Spinal cord (tissue), 9 donors: ENCODE measurements at regions not wholly inside any gene's neighbourhood (a gene's known extent, or its start where the extent isn't known, plus 50 kb on each side); places are given as distances from the start of the nearest gene placed in this dataset.
A peak's percentile ranks its signal among the peaks of the same experiment; 100 is the strongest.

ENCODE experiments used
- DNase-seq, 6 donors: peaks; one replicate each; pipeline versions ENCODE4 v3.0.0 to v3.0.0-alpha.2; 2013 to 2015; ENCODE audit warnings: low spot score in 6 of 6, low read depth in 4 of 6
- H3K27ac ChIP-seq: one replicate; pipeline ENCODE4 v1.5.1; 2013; ENCODE audit warnings: low read depth, low read length, control low read depth
- H3K27me3 ChIP-seq: one replicate; pipeline ENCODE4 v1.6.1; 2013; ENCODE audit warnings: low read length; ENCODE audit not compliant: control insufficient read depth, insufficient read depth
- H3K36me3 ChIP-seq: one replicate; pipeline ENCODE4 v1.6.1; 2013; ENCODE audit warnings: low read length; ENCODE audit not compliant: control insufficient read depth, insufficient read depth
- H3K4me1 ChIP-seq: one replicate; pipeline ENCODE4 v1.6.1; 2013; ENCODE audit warnings: low read length; ENCODE audit not compliant: control insufficient read depth, insufficient read depth
- H3K4me3 ChIP-seq: one replicate; pipeline ENCODE4 v1.5.1; 2013; ENCODE audit warnings: low read depth, low read length, control low read depth
- H3K9me3 ChIP-seq: one replicate; pipeline ENCODE4 v1.6.1; 2013; ENCODE audit warnings: low read length; ENCODE audit not compliant: control insufficient read depth, insufficient read depth
- WGBS: methylation state at CpG from one replicate; pipeline ENCODE4 v1.1.5; 2013; ENCODE audit warnings: missing lambda C conversion rate; ENCODE audit not compliant: insufficient coverage; 5-methylcytosine and 5-hydroxymethylcytosine counted together
- donor health status: healthy.

- no peak for DNase-seq
- no CpG with 5 or more reads among the region's 1 CpG for WGBS
- H3K27me3 ChIP-seq, result no peaks in the 10 kb centered on the region
- H3K4me3 ChIP-seq, result no peak overlapping the region
- H3K9me3 ChIP-seq, result no peaks in the 10 kb centered on the region
- no peaks in the 10 kb centered on the region for H3K4me1 ChIP-seq
- H3K27ac ChIP-seq, result no peak overlapping the region
- H3K36me3 ChIP-seq, result no peaks in the 10 kb centered on the region
These were observed 281.6 kb upstream of the RGS18 start for GRCh38 chr1:191876631-191877030.

- Histone ChIP-seq H3K9me3 (no peaks in the 10 kb centered on the region), H3K27me3 (no peaks in the 10 kb centered on the region), H3K27ac (no peak overlapping the region), H3K4me1 (no peaks in the 10 kb centered on the region), H3K36me3 (no peaks in the 10 kb centered on the region), H3K4me3 (no peak overlapping the region)
- no CpG with 5 or more reads among the region's 1 CpG for WGBS
- no peak for DNase-seq
These were observed 275.4 kb upstream of the RGS18 start for GRCh38 chr1:191882870-191883269.

GRCh38 chr1:191886977-191887376 is 271.3 kb upstream of the RGS18 start:
- no peaks in the 10 kb centered on the region for H3K27me3 ChIP-seq
- H3K9me3 ChIP-seq, result no peaks in the 10 kb centered on the region
- no peak overlapping the region for H3K4me3 ChIP-seq
- no peaks in the 10 kb centered on the region for H3K36me3 ChIP-seq
- no peak overlapping the region for H3K27ac ChIP-seq
- H3K4me1 ChIP-seq, result no peaks in the 10 kb centered on the region
- no peak for DNase-seq

GRCh38 chr1:191888996-191889622 is 269.2 kb upstream of the RGS18 start:
- H3K4me1 ChIP-seq, result no peaks in the 10 kb centered on the region
- H3K27ac ChIP-seq, result no peak overlapping the region
- H3K9me3 ChIP-seq, result no peaks in the 10 kb centered on the region
- peak in 1 of 6 donors; percentile 79 for DNase-seq
- WGBS, result 36% methylated on average over 2 of the region's 4 CpGs
- no peak overlapping the region for H3K4me3 ChIP-seq
- H3K27me3 ChIP-seq, result no peaks in the 10 kb centered on the region
- H3K36me3 ChIP-seq, result no peaks in the 10 kb centered on the region

- Histone ChIP-seq H3K27me3 (no peaks in the 10 kb centered on the region), H3K4me1 (no peaks in the 10 kb centered on the region), H3K4me3 (no peak overlapping the region), H3K9me3 (no peaks in the 10 kb centered on the region), H3K36me3 (no peaks in the 10 kb centered on the region), H3K27ac (no peak overlapping the region)
- no CpG with 5 or more reads among the region's 3 CpGs for WGBS
- DNase-seq, result no peak
These were observed 268.6 kb upstream of the RGS18 start for GRCh38 chr1:191889623-191890003.

GRCh38 chr1:191890433-191891088 is 267.7 kb upstream of the RGS18 start:
- H3K27ac ChIP-seq, result no peak overlapping the region
- no peak for DNase-seq
- H3K9me3 ChIP-seq, result no peaks in the 10 kb centered on the region
- H3K36me3 ChIP-seq, result no peaks in the 10 kb centered on the region
- H3K27me3 ChIP-seq, result no peaks in the 10 kb centered on the region
- H3K4me1 ChIP-seq, result no peaks in the 10 kb centered on the region
- 100% methylated on average over 1 of the region's 3 CpGs for WGBS
- H3K4me3 ChIP-seq, result no peak overlapping the region

GRCh38 chr1:191892716-191893115 is 265.5 kb upstream of the RGS18 start:
- Histone ChIP-seq H3K4me3 (no peak overlapping the region), H3K27me3 (no peaks in the 10 kb centered on the region), H3K36me3 (no peaks in the 10 kb centered on the region), H3K9me3 (no peaks in the 10 kb centered on the region), H3K4me1 (no peaks in the 10 kb centered on the region), H3K27ac (no peak overlapping the region)
- DNase-seq, result no peak

GRCh38 chr1:191895049-191895448 is 263.2 kb upstream of the RGS18 start:
- WGBS, result 80% methylated on average over 1 of the region's 2 CpGs
- Histone ChIP-seq H3K27ac (no peak overlapping the region), H3K27me3 (no peaks in the 10 kb centered on the region), H3K36me3 (no peaks in the 10 kb centered on the region), H3K4me1 (no peaks in the 10 kb centered on the region), H3K9me3 (no peaks in the 10 kb centered on the region), H3K4me3 (no peak overlapping the region)
- DNase-seq, result no peak

- no peak for DNase-seq
These were observed 262.7 kb upstream of the RGS18 start for GRCh38 chr1:191895462-191896058.

GRCh38 chr1:191897134-191897533 is 261.1 kb upstream of the RGS18 start:
- Histone ChIP-seq H3K4me3 (no peak overlapping the region), H3K27me3 (no peaks in the 10 kb centered on the region), H3K27ac (no peak overlapping the region), H3K36me3 (no peaks in the 10 kb centered on the region), H3K4me1 (no peaks in the 10 kb centered on the region), H3K9me3 (no peaks in the 10 kb centered on the region)
- no peak for DNase-seq
- 100% methylated on average over 1 of the region's 3 CpGs for WGBS

More at GRCh38 chr1:191895462-191896058, 262.7 kb upstream of the RGS18 start:
- no peaks in the 10 kb centered on the region for H3K36me3 ChIP-seq
- H3K27ac ChIP-seq, result no peak overlapping the region
- no peaks in the 10 kb centered on the region for H3K4me1 ChIP-seq
- no peak overlapping the region for H3K4me3 ChIP-seq
- H3K27me3 ChIP-seq, result no peaks in the 10 kb centered on the region
- H3K9me3 ChIP-seq, result no peaks in the 10 kb centered on the region
